ENCODE measurements at regions not wholly inside any gene's neighbourhood (a gene's known extent, or its start where the extent isn't known, plus 50 kb on each side); places are given as distances from the start of the nearest gene placed in this dataset.

- no peak for DNase-seq
These were observed 197.8 kb downstream of the TTC8 start for GRCh38 chr14:89022274-89022673.

- DNase-seq: no peak
These were observed 200.2 kb downstream of the TTC8 start for GRCh38 chr14:89024691-89025090.

GRCh38 chr14:89025561-89026236 lies 201.2 kb downstream of the TTC8 start:
- DNase-seq: no peak

GRCh38 chr14:89027097-89027740 lies 202.8 kb downstream of the TTC8 start:
- DNase-seq: peak; percentile 46 to 47

- no peak for DNase-seq
These were observed 204.1 kb downstream of the TTC8 start for GRCh38 chr14:89028462-89029134.

GRCh38 chr14:89029961-89030694 lies 205.7 kb downstream of the TTC8 start:
- no peak for DNase-seq

- no peak for DNase-seq
These were observed 206.5 kb downstream of the TTC8 start for GRCh38 chr14:89030921-89031320.

- DNase-seq: no peak
These were observed 207.7 kb downstream of the TTC8 start for GRCh38 chr14:89032086-89032649.

GRCh38 chr14:89033756-89034155 lies 209.3 kb downstream of the TTC8 start:
- DNase-seq: no peak

GRCh38 chr14:89036371-89036770 lies 211.9 kb downstream of the TTC8 start:
- no peak for DNase-seq

GRCh38 chr14:89037065-89037464 lies 212.6 kb downstream of the TTC8 start:
- DNase-seq: no peak

GRCh38 chr14:89040080-89040459 lies 215.6 kb downstream of the TTC8 start:
- DNase-seq: no peak

- peak; percentile 72 to 84 for DNase-seq
These were observed 216.2 kb downstream of the TTC8 start for GRCh38 chr14:89040460-89041256.

GRCh38 chr14:89041257-89041582 lies 216.8 kb downstream of the TTC8 start:
- DNase-seq: no peak

GRCh38 chr14:89042021-89042420 lies 217.6 kb downstream of the TTC8 start:
- no peak for DNase-seq

- DNase-seq: no peak
These were observed 228.9 kb downstream of the TTC8 start for GRCh38 chr14:89053303-89053702.

GRCh38 chr14:89056394-89056793 lies 231.9 kb downstream of the TTC8 start:
- no peak for DNase-seq

GRCh38 chr14:89058697-89059096 lies 234.2 kb downstream of the TTC8 start:
- no peak for DNase-seq

- DNase-seq: no peak
These were observed 235.7 kb downstream of the TTC8 start for GRCh38 chr14:89060191-89060590.

GRCh38 chr14:89061696-89062095 lies 237.2 kb downstream of the TTC8 start:
- no peak for DNase-seq

GRCh38 chr14:89065879-89066278 lies 241.4 kb downstream of the TTC8 start:
- no peak for DNase-seq

- no peak for DNase-seq
These were observed 243.0 kb downstream of the TTC8 start for GRCh38 chr14:89067293-89067972.

All from activated CD4-positive, alpha-beta T cell treated with anti-CD3 and anti-CD28 coated beads for 4 hours (primary cell).